H1 (cell line): ENCODE measurements at regions not wholly inside any gene's neighbourhood (a gene's known extent, or its start where the extent isn't known, plus 50 kb on each side); places are given as distances from the start of the nearest gene placed in this dataset.

Experiments
- CTCF ChIA-PET: fragments of 300-600 bp; sonication (Branson Sonifier 250); formaldehyde crosslinking; loops from one replicate; lab custom pipeline; 2021; ENCODE audit not compliant: partially characterized antibody; lab: Charles Lee
- POLR2A ChIA-PET: fragments of 300-600 bp; sonication (Branson Sonifier 250); formaldehyde crosslinking; loops from one replicate; lab custom pipeline; 2021; ENCODE audit warnings: inconsistent platforms; ENCODE audit not compliant: partially characterized antibody; lab: Charles Lee
- DNase-seq, 2 experiments: peaks; one replicate each; pipeline versions ENCODE4 v3.0.0 to v3.0.0-alpha.2; 2010 to 2022; ENCODE audit warnings: low spot score in 2 of 2, low read depth in 1 of 2, mixed read lengths in 1 of 2
- FAIRE-seq: peaks from 2 replicates; lab custom pipeline; 2011; peaks lifted over from hg19 to GRCh38; lab: Jason Lieb, UNC
- H2AFZ ChIP-seq: 2 replicates; pipeline ENCODE4 v1.8.1; 2012; ENCODE audit warnings: low read length, inconsistent platforms
- H2AK5ac ChIP-seq: 2 replicates; pipeline ENCODE4 v1.6.1; 2013; ENCODE audit warnings: low read depth, low read length
- H2BK120ac ChIP-seq: replicated peaks from 2 replicates; pipeline ENCODE3; 2013; ENCODE audit warnings: low read depth, low read length, inconsistent platforms
- H2BK12ac ChIP-seq: 2 replicates; pipeline ENCODE4 v1.6.1; 2013; ENCODE audit warnings: low read depth, low read length
- H2BK15ac ChIP-seq: 2 replicates; pipeline ENCODE4 v1.6.1; 2013; ENCODE audit warnings: low read length
- H2BK20ac ChIP-seq: 2 replicates; pipeline ENCODE4 v1.6.1; 2013; ENCODE audit warnings: low read length
- H2BK5ac ChIP-seq: 2 replicates; pipeline ENCODE4 v1.6.1; 2013; ENCODE audit warnings: low read depth, low read length
- H3K14ac ChIP-seq: 2 replicates; pipeline ENCODE4 v1.6.1; 2013; ENCODE audit warnings: inconsistent platforms; ENCODE audit not compliant: insufficient read length
- H3K18ac ChIP-seq: 2 replicates; pipeline ENCODE4 v1.6.1; 2013; ENCODE audit warnings: low read length; ENCODE audit errors: extremely low read depth
- H3K23ac ChIP-seq: 2 replicates; pipeline ENCODE4 v1.6.1; 2013; ENCODE audit warnings: inconsistent platforms; ENCODE audit not compliant: insufficient read length
- H3K23me2 ChIP-seq: 2 replicates; pipeline ENCODE4 v1.6.1; 2013; ENCODE audit warnings: low read depth, low read length
- H3K27ac ChIP-seq: 2 replicates; pipeline ENCODE4 v1.6.1; 2011; ENCODE audit warnings: low read depth, low read length, inconsistent platforms
- H3K27me3 ChIP-seq, 4 experiments: replicated peaks in 1 of 4; 1 replicate in 1 of 4; 2 replicates in 3 of 4; pipeline versions ENCODE4 v1.6.1 to v1.8.1; 2011 to 2013; ENCODE audit warnings: low read length in 3 of 4, mild to moderate bottlenecking in 3 of 4, inconsistent platforms in 2 of 4, mixed read lengths in 2 of 4, moderate library complexity in 1 of 4; ENCODE audit not compliant: control insufficient read depth in 3 of 4, insufficient read depth in 3 of 4; ENCODE audit errors: extremely low read depth in 1 of 4
- H3K36me3 ChIP-seq, 4 experiments: 2 replicates each; pipeline versions ENCODE4 v1.6.1 to v1.8.1; 2011 to 2013; ENCODE audit warnings: mild to moderate bottlenecking in 4 of 4, low read length in 3 of 4, moderate library complexity in 2 of 4, control low read depth in 1 of 4, inconsistent platforms in 1 of 4; ENCODE audit not compliant: insufficient read depth in 4 of 4, control insufficient read depth in 2 of 4
- H3K4ac ChIP-seq: replicated peaks from 2 replicates; pipeline ENCODE3; 2013; ENCODE audit warnings: low read length, low read depth, mixed read lengths, inconsistent platforms; ENCODE audit not compliant: insufficient read length
- H3K4me1 ChIP-seq, 4 experiments: replicated peaks in 1 of 4; 1 replicate in 1 of 4; 2 replicates in 3 of 4; pipeline versions ENCODE4 v1.6.1 to v1.8.1; 2011 to 2013; ENCODE audit warnings: low read length in 3 of 4, inconsistent platforms in 2 of 4, mixed read lengths in 1 of 4; ENCODE audit not compliant: insufficient read depth in 4 of 4, control insufficient read depth in 3 of 4
- H3K4me2 ChIP-seq, 2 experiments: 2 replicates each; pipeline versions ENCODE4 v1.6.1 to v1.8.1; 2011 to 2013; ENCODE audit warnings: low read depth in 2 of 2, low read length in 2 of 2, control low read depth in 1 of 2, inconsistent platforms in 1 of 2, mild to moderate bottlenecking in 1 of 2; ENCODE audit not compliant: insufficient read depth in 1 of 2
- H3K4me3 ChIP-seq, 4 experiments: fragments of 200-600, 300-600 bp in 1 of 4; sonication (generic), shearing (Covaris generic), sonication (Bioruptor Twin) in 1 of 4; 2 replicates each; pipeline versions ENCODE4 v1.5.1 to v1.8.1; 2011 to 2016; ENCODE audit warnings: low read length in 4 of 4, low read depth in 3 of 4, control low read depth in 2 of 4, inconsistent platforms in 2 of 4, mild to moderate bottlenecking in 2 of 4, mixed read lengths in 1 of 4, moderate library complexity in 1 of 4; ENCODE audit not compliant: insufficient read depth in 2 of 4; ENCODE audit errors: extremely low read depth in 1 of 4
- H3K56ac ChIP-seq: replicated peaks from 2 replicates; pipeline ENCODE3; 2013; ENCODE audit warnings: low read depth, mild to moderate bottlenecking, mixed read lengths, low read length, inconsistent platforms; ENCODE audit not compliant: insufficient read length
- H3K79me1 ChIP-seq: 2 replicates; pipeline ENCODE4 v1.6.1; 2013; ENCODE audit warnings: low read depth, low read length, control low read depth
- H3K79me2 ChIP-seq, 2 experiments: 2 replicates each; pipeline versions ENCODE4 v1.6.1 to v1.8.1; 2012 to 2013; ENCODE audit warnings: low read length in 2 of 2, mild to moderate bottlenecking in 2 of 2, inconsistent platforms in 1 of 2; ENCODE audit not compliant: insufficient read depth in 2 of 2, control insufficient read depth in 1 of 2
- H3K9ac ChIP-seq, 4 experiments: replicated peaks in 1 of 4; 1 replicate in 1 of 4; 2 replicates in 3 of 4; pipeline versions ENCODE4 v1.6.1 to v1.8.1; 2011 to 2013; ENCODE audit warnings: low read depth in 3 of 4, low read length in 3 of 4, control low read depth in 2 of 4, mild to moderate bottlenecking in 2 of 4, moderate library complexity in 2 of 4, inconsistent platforms in 1 of 4; ENCODE audit errors: extremely low read depth in 1 of 4
- H3K9me3 ChIP-seq, 2 experiments: 2 replicates each; pipeline versions ENCODE4 v1.6.1 to v1.8.1; 2012 to 2013; ENCODE audit warnings: mild to moderate bottlenecking in 2 of 2, moderate library complexity in 2 of 2, control low read depth in 1 of 2, inconsistent platforms in 1 of 2, low read depth in 1 of 2, low read length in 1 of 2, mixed read lengths in 1 of 2; ENCODE audit not compliant: insufficient read depth in 2 of 2
- H4K20me1 ChIP-seq, 2 experiments: replicated peaks in 1 of 2; 2 replicates each; pipeline versions ENCODE3 to v1.8.1; 2011 to 2013; ENCODE audit warnings: inconsistent platforms in 2 of 2, low read length in 2 of 2, mild to moderate bottlenecking in 1 of 2; ENCODE audit not compliant: insufficient read depth in 2 of 2, control insufficient read depth in 1 of 2
- H4K5ac ChIP-seq: 2 replicates; pipeline ENCODE4 v1.6.1; 2013; ENCODE audit warnings: low read length, low read depth, mixed read lengths, inconsistent platforms; ENCODE audit not compliant: insufficient read length
- H4K8ac ChIP-seq: 2 replicates; pipeline ENCODE4 v1.8.0; 2013; ENCODE audit warnings: mild to moderate bottlenecking, moderate library complexity, low read length, inconsistent platforms; ENCODE audit not compliant: insufficient read depth; ENCODE audit errors: extremely low read depth
- H4K91ac ChIP-seq: replicated peaks from 2 replicates; pipeline ENCODE3; 2013; ENCODE audit warnings: low read length, mixed read lengths, inconsistent platforms; ENCODE audit not compliant: insufficient read length
- ASH2L ChIP-seq: fragments of 200-600, 300-600 bp; sonication (generic); IDR thresholded peaks from one replicate; pipeline ENCODE4 v1.7.1; 2017; ENCODE audit warnings: low read length
- BACH1 ChIP-seq: IDR thresholded peaks from 2 replicates; pipeline ENCODE4 v1.6.1; 2012; ENCODE audit warnings: low read length, improper control_type of control experiment
- BRCA1 ChIP-seq: IDR thresholded peaks from 2 replicates; pipeline ENCODE4 v1.6.1; 2012; ENCODE audit warnings: low read depth, low read length, improper control_type of control experiment
- EZH2 ChIP-seq: fragments of 200-600 bp; sonication (generic); IDR thresholded peaks from 2 replicates; pipeline ENCODE4 v1.7.1; 2012; ENCODE audit warnings: low read depth, mild to moderate bottlenecking, moderate library complexity, low read length, inconsistent platforms; ENCODE audit not compliant: severe bottlenecking
- KDM1A ChIP-seq: fragments of 200-600, 300-600 bp; sonication (generic); IDR thresholded peaks from 2 replicates; pipeline ENCODE4 v1.7.1; 2016; ENCODE audit warnings: mild to moderate bottlenecking, low read length, borderline replicate concordance
- MAFK ChIP-seq: IDR thresholded peaks from 2 replicates; pipeline ENCODE4 v1.6.1; 2012; ENCODE audit warnings: low read depth, mild to moderate bottlenecking, improper control_type of control experiment, low read length
- RXRA ChIP-seq: IDR thresholded peaks from 2 replicates; pipeline ENCODE4 v1.6.1; 2011; ENCODE audit warnings: low read depth, mild to moderate bottlenecking, low read length, moderate library complexity; ENCODE audit not compliant: insufficient read depth
- SP2 ChIP-seq: IDR thresholded peaks from 2 replicates; pipeline ENCODE4 v1.6.1; 2012; ENCODE audit warnings: mild to moderate bottlenecking, low read length, inconsistent platforms
- SUZ12 ChIP-seq: fragments of 200-600 bp; sonication (generic); IDR thresholded peaks from 2 replicates; pipeline ENCODE4 v1.6.1; 2012; ENCODE audit warnings: mild to moderate bottlenecking, inconsistent platforms, low read length, moderate library complexity, mixed read lengths
- TCF12 ChIP-seq: IDR thresholded peaks from 2 replicates; pipeline ENCODE4 v1.6.1; 2011; ENCODE audit warnings: low read depth, mild to moderate bottlenecking, low read length
- YY1 ChIP-seq: IDR thresholded peaks from 2 replicates; pipeline ENCODE4 v1.6.1; 2011; ENCODE audit warnings: low read depth, mild to moderate bottlenecking, low read length
- WGBS, 2 experiments: shearing (Covaris generic) in 1 of 2; methylation state at CpG; one replicate each; pipeline versions ENCODE4 v1.1.6 to v1.1.7; 2013 to 2015; ENCODE audit warnings: low lambda C conversion rate in 2 of 2, mixed read lengths in 2 of 2, inconsistent platforms in 1 of 2, low coverage in 1 of 2, missing lambda C conversion rate in 1 of 2; ENCODE audit not compliant: insufficient replicate concordance in 2 of 2, insufficient coverage in 1 of 2, insufficient read length in 1 of 2; ENCODE audit errors: extremely low coverage in 1 of 2, missing lambda C conversion rate in 1 of 2; 5-methylcytosine and 5-hydroxymethylcytosine counted together

DNA sequence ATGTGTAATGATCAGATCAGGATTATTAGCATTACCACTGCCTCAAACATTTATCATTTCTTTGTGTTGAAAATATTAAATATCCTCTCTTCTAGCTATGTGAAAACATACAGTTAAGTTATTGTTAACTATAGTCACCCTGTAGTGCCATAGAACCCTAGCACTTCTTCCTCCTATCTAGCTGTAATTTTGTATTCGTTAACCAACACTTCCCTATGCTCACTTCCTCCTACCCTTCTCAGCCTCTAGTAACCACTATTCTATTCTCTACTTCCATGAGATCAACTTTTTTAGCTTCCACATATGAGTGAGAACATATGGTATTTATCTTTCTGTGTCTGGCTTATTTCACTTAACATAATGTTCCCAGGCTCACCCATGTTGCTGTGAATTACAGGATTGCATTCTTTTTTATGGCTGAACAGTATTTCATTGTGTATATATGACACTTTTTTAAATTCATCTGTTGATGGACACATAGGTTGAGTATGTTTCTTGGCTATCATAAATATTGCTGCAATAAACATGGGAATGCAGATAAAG lies 132.7 kb upstream of the RHOBTB1 start:
- Histone ChIP-seq H2BK12ac (no peak overlapping the region), H3K27ac (no peak overlapping the region), H3K9me3 (no peaks in the 10 kb centered on the region), H3K23ac (no peak overlapping the region), H3K4me2 (no peak overlapping the region), H3K4ac (no peak overlapping the region), H3K27me3 (no peaks in the 10 kb centered on the region), H4K91ac (no peak overlapping the region), H4K8ac (no peak overlapping the region), H3K4me3 (no peak overlapping the region), H2BK120ac (no peak overlapping the region), H4K20me1 (no peaks in the 10 kb centered on the region), H3K18ac (no peak overlapping the region), H3K9ac (no peak overlapping the region), H3K79me1 (no peaks in the 10 kb centered on the region), H2BK5ac (no peak overlapping the region), H3K79me2 (no peaks in the 10 kb centered on the region), H2AK5ac (no peak overlapping the region), H2BK20ac (no peak overlapping the region), H2AFZ (no peak overlapping the region), H2BK15ac (no peak overlapping the region), H3K23me2 (no peaks in the 10 kb centered on the region), H3K14ac (no peak overlapping the region), H4K5ac (no peak overlapping the region), H3K4me1 (no peaks in the 10 kb centered on the region), H3K36me3 (no peaks in the 10 kb centered on the region), H3K56ac (no peak overlapping the region)
- whole genome bisulfite sequencing, 2 experiments = 100% methylated on average over 1 of the region's 1 CpG; no CpG with 5 or more reads in 1 of the 2 experiments
- TF ChIP-seq KDM1A (no peak), RXRA (no peak), EZH2 (no peak), SP2 (no peak), MAFK (no peak), YY1 (no peak), SUZ12 (no peak), ASH2L (no peak), BACH1 (no peak), TCF12 (no peak), BRCA1 (no peak)
- CTCF ChIA-PET = no interaction called here
- DNase-seq (no peak), FAIRE-seq (no peak)
- POLR2A ChIA-PET = no interaction called here
